Activated T-helper 1 cell treated with anti-CD3 and anti-CD28 coated beads, Interleukin-12 subunit alpha, Interleukin-12 subunit beta, Interleukin-2, Interleukin-4 antibody, amounts not matched to agents 30 ng/mL and 10 ng/mL and 1 ng/mL, durations not matched to agents 14 hours and 24 hours and 36 hours (primary cell): ENCODE measurements at regions not wholly inside any gene's neighbourhood (a gene's known extent, or its start where the extent isn't known, plus 50 kb on each side); places are given as distances from the start of the nearest gene placed in this dataset.

Experiments
- DNase-seq: peaks from one replicate; pipeline ENCODE4 v3.0.0; 2021; ENCODE audit warnings: low spot score
- H3K27ac Mint-ChIP-seq: one replicate; pipeline ENCODE4 v1.8.0; 2021; ENCODE audit warnings: mild to moderate bottlenecking, mixed read lengths
- H3K27me3 Mint-ChIP-seq: one replicate; pipeline ENCODE4 v1.8.0; 2022; ENCODE audit warnings: mild to moderate bottlenecking, moderate library complexity, mixed read lengths; ENCODE audit not compliant: insufficient read depth
- H3K36me3 Mint-ChIP-seq: one replicate; pipeline ENCODE4 v1.8.0; 2021; ENCODE audit warnings: low read depth, mixed read lengths
- H3K4me1 Mint-ChIP-seq: one replicate; pipeline ENCODE4 v1.8.0; 2021; ENCODE audit warnings: low read depth, mixed read lengths
- H3K4me3 Mint-ChIP-seq: one replicate; pipeline ENCODE4 v1.8.0; 2021; ENCODE audit warnings: mild to moderate bottlenecking, moderate library complexity, mixed read lengths
- H3K9me3 Mint-ChIP-seq: one replicate; pipeline ENCODE4 v1.8.0; 2021; ENCODE audit warnings: mixed read lengths
- intact Hi-C: fragments of 100-400 bp; cut with micrococcal nuclease; formaldehyde crosslinking; loops from one replicate; pipeline ENCODE4 v1.15.1; 2024

DNA sequence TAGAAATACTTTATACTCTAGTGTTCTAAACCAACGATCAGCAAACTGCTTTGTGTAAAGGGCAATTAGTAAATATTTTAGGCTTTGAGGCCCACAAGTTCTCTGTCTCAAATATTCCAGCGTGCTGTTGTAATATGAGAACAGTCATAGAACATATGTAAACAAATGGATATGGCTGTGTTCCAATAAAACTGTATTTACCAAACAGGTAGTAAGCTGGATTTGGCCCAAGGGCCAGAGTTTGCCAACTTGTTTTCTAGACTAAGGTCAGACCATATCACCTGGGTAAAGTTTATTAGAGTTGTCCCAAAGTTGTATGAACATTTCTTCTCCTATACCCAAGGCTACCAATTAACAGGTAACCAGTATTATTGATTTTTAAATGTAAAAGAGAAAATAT, 303.2 kb upstream of the MC4R start:
- Mint-ChIP-seq H3K36me3 (no peaks in the 10 kb centered on the region), H3K4me3 (no peak overlapping the region), H3K9me3 (no peaks in the 10 kb centered on the region), H3K27ac (no peak overlapping the region), H3K27me3 (no peaks in the 10 kb centered on the region), H3K4me1 (no peaks in the 10 kb centered on the region)
- DNase-seq, result no peak
- intact Hi-C loops, result no loop called here

DNA sequence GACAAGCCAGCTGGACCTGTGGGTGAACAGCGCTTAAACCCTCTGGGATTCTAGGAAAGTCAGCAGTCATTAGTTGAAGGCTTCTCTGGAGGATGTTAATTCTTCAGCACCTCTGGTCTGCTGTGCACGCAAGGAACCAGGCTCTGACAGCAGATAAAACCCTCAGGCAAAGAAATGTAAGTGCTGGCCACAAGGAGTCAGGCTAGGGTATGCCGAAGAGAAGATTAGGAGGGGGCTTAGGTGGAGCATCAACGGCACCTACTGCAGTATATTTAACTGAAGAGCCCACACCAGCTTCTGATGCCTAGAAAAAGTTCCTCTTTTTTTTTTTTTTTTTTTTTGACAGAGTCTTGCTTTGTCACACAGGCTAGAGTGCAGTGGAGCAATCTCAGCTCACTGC, 304.2 kb upstream of the MC4R start:
- no peak for DNase-seq
- no peaks in the 10 kb centered on the region for H3K27me3 Mint-ChIP-seq
- no peak overlapping the region for H3K27ac Mint-ChIP-seq
- H3K9me3 Mint-ChIP-seq, result no peaks in the 10 kb centered on the region
- no peak overlapping the region for H3K4me3 Mint-ChIP-seq
- no peaks in the 10 kb centered on the region for H3K36me3 Mint-ChIP-seq
- intact Hi-C loops, result no loop called here
- H3K4me1 Mint-ChIP-seq, result no peaks in the 10 kb centered on the region

DNA sequence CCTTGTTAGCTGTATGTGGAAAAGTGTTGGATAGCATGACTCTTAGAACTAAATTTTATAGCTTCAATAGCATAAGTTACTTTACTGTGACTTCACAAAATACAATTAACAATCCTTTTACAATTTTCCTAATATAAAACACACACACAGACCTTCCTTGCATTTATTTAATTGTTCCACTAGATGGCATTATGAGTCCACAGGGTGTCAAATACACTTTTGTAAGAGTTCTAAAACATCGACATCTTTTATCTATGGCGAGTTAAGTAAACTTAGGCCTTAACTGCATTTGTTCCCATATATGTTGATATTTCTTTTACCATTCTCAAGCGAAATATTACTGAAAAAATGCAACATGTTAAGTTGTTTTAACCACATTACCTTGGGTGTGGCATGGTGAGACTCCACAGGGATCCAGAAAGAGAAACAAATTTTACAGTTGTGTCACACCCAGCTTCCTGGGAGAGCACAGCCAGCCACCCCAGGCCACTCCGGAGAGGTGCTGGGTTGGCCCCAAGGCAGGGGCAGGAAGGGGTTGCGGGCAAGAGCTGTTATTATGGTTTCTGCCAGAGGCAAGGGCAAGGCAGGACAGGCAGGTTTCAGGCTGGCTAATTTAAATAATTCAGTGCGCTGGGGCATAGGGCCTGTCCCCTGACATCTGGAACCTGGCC, 312.4 kb upstream of the MC4R start:
- intact Hi-C loops, result loop anchor here (10.0 kb wide), 1 partner anchor 820 kb away; no protein-coding TSS in a partner anchor
- no peak for DNase-seq
- Mint-ChIP-seq H3K9me3 (no peaks in the 10 kb centered on the region), H3K4me3 (no peak overlapping the region), H3K27me3 (no peaks in the 10 kb centered on the region), H3K4me1 (no peaks in the 10 kb centered on the region), H3K27ac (no peak overlapping the region), H3K36me3 (no peaks in the 10 kb centered on the region)

DNA sequence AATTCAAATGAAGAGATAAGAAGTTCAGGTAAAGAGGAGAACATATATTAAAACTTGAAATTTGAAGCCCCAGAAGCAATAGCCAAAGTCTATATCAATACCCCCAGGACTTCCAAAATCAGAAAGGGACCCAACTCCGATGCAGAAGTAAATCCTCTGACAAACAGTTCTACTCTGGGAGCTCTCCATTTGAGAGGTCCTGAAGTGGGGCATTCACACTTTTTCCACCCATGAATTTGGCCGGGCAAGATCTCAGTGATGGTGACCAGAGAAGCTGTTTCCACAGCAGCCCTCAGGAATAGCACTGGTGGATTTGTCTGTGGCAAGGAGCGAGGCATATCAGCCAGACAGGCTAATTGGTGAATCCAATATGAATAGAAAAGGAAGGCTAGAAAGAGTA, 313.6 kb upstream of the MC4R start:
- no peaks in the 10 kb centered on the region for H3K27me3 Mint-ChIP-seq
- intact Hi-C loops, result loop anchor here (10.0 kb wide), 1 partner anchor 819 kb away; no protein-coding TSS in a partner anchor
- no peak for DNase-seq
- H3K4me1 Mint-ChIP-seq, result no peaks in the 10 kb centered on the region
- H3K9me3 Mint-ChIP-seq, result no peaks in the 10 kb centered on the region
- no peaks in the 10 kb centered on the region for H3K36me3 Mint-ChIP-seq
- H3K27ac Mint-ChIP-seq, result no peak overlapping the region
- H3K4me3 Mint-ChIP-seq, result no peak overlapping the region

DNA sequence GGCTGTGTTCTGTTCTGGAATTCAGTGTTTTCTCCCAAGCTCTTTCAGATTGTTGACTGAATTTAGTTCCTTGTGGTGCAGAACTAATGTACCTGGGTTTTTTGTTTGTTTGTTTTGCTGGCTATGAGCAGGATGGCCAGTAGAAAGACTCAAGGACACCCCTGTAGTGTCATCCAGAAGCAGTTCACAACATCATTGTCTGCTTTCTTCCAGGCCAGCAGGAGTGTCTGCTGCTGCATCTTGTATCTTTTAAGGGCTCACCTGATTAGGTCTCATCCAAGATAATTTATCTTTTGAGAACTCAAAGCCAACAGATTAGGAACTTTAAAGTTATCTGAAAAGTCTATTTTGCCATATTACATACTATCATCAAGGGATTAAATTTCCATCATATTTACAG, 318.5 kb upstream of the MC4R start:
- no peaks in the 10 kb centered on the region for H3K9me3 Mint-ChIP-seq
- intact Hi-C loops, result no loop called here
- H3K4me3 Mint-ChIP-seq, result no peak overlapping the region
- no peaks in the 10 kb centered on the region for H3K27me3 Mint-ChIP-seq
- no peak for DNase-seq
- no peaks in the 10 kb centered on the region for H3K36me3 Mint-ChIP-seq
- H3K4me1 Mint-ChIP-seq, result no peaks in the 10 kb centered on the region
- H3K27ac Mint-ChIP-seq, result no peak overlapping the region

DNA sequence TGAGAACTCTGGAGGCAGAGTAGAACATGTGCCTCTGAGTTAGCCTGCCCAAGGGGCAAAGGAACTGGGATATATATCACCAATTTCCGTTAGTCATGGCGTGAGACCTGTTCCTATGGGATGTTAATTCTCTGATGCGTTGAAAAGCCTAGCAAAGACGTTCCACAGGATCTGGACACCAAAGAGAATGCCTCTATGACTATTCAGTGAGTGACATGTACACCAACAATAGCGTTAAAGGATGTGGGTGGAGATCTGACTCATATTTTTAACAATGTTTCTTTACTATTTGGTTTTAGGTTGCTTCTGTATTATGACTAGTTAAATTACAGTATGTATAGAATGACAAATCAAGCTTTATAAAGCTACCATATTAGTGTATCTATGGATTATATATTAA, 320.9 kb upstream of the MC4R start:
- no peaks in the 10 kb centered on the region for H3K4me1 Mint-ChIP-seq

DNA sequence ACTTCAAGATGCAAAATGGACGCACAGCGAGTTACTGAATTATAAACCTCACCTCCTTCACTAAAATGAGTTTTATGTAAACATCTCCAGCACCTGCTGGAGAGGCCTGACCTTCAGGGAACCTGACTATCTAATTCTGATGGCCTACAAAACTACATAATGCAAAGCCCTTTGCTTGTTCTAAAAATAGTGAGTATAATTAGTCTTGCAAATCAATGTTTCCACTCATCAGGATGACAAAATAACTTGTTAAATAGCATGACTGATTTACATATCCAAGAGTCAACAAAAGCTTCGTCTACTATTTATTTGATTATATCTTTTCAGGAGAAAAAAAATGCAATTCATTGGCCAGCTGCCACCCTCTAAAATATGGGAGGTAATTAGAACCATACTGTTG, 326.3 kb upstream of the MC4R start:
- Mint-ChIP-seq H3K27me3 (no peaks in the 10 kb centered on the region), H3K9me3 (no peaks in the 10 kb centered on the region), H3K27ac (no peak overlapping the region), H3K36me3 (no peaks in the 10 kb centered on the region), H3K4me3 (no peak overlapping the region), H3K4me1 (no peaks in the 10 kb centered on the region)
- no peak for DNase-seq
- intact Hi-C loops, result no loop called here

More for the DNA sequence above, 320.9 kb upstream of the MC4R start:
- Mint-ChIP-seq H3K27ac (no peak overlapping the region), H3K27me3 (no peaks in the 10 kb centered on the region), H3K36me3 (no peaks in the 10 kb centered on the region), H3K9me3 (no peaks in the 10 kb centered on the region), H3K4me3 (no peak overlapping the region)
- intact Hi-C loops, result no loop called here
- DNase-seq, result no peak

DNA sequence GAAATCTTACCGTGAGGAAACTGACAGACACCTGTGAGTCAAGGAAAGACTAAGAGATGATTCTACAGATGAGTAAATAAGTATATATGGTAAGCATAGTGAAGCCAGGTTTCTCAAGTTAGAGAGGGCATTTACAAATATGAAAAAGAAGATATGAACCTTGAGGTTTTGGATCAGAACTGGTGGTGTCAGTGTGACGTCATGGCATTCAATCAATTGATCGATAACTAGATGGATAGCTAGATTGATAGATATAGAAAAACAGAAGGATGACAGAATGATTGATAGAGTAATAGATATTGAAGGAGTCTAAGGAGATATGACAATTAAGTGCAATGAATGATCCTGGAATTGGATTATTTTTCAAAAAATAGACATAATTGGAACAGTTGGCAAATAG, 350.2 kb upstream of the MC4R start:
- Mint-ChIP-seq H3K4me3 (no peak overlapping the region), H3K9me3 (no peaks in the 10 kb centered on the region), H3K27ac (no peak overlapping the region), H3K36me3 (no peaks in the 10 kb centered on the region), H3K27me3 (no peaks in the 10 kb centered on the region), H3K4me1 (no peaks in the 10 kb centered on the region)
- intact Hi-C loops, result no loop called here
- no peak for DNase-seq

DNA sequence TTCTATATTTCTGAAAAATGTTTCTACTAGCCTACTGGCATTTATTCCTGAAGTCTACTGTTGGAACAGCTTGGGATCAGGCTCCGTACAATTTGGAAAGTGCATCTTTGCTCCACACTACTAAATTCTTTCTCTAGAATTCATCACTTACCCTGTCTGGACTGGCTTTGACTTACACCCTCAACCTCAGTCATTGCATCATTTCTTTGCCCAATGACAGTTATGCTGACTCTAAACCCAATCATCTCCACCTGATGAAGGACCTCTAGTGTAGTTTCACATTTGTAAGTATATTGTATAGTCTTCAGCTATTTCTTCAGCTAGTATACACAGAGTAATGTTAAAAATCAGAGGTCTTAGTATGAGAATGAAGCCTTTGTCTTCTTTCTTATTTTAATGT, 359.6 kb upstream of the MC4R start:
- Mint-ChIP-seq H3K4me1 (no peaks in the 10 kb centered on the region), H3K27ac (no peak overlapping the region), H3K9me3 (no peaks in the 10 kb centered on the region), H3K27me3 (no peaks in the 10 kb centered on the region), H3K36me3 (no peaks in the 10 kb centered on the region), H3K4me3 (no peak overlapping the region)
- DNase-seq, result no peak
- intact Hi-C loops, result no loop called here

DNA sequence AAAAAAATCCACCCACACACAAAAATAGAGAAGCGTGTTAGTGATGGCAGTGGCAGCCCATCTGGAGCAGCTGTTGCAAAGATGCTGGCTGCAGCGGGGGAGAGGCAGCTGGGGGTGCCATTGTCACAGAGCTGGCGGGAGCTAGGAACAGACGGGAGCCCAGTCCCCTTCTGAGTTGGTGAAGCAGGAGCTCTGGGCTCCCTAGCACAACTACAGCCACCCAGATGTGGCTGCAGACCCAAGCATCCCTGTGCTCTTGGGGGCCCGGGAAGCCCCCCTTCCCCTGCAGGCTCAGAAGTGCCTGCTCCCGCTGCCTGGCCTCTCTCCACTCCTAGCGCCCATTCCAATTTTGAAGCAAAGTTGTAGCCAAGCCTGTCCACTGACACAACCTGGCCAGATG, 366.6 kb upstream of the MC4R start:
- no peak for DNase-seq
- intact Hi-C loops, result no loop called here
- no peaks in the 10 kb centered on the region for H3K36me3 Mint-ChIP-seq
- no peaks in the 10 kb centered on the region for H3K27me3 Mint-ChIP-seq
- H3K4me1 Mint-ChIP-seq, result no peaks in the 10 kb centered on the region
- no peaks in the 10 kb centered on the region for H3K9me3 Mint-ChIP-seq
- H3K27ac Mint-ChIP-seq, result no peak overlapping the region
- no peak overlapping the region for H3K4me3 Mint-ChIP-seq

DNA sequence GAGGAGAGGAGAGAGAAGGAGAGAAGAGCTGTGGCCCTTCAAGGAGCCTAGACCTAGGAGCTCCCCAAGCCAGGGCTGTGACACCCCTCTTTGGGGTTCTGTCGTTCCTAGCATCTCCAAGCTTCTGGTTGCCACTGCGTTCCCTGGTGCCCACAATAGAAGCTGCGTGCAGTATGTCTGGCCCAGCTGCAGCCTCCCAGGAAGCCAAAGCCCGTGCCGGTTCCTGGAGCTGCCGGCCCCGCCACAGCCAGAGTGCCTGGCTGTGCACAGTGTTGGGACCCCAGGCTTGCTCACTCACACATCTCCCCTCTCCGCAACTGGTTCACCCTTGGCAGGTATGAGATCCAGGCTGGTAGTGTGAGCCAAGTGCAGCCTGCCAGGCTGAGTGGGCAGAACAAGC, 367.7 kb upstream of the MC4R start:
- H3K4me1 Mint-ChIP-seq, result no peaks in the 10 kb centered on the region
- H3K27me3 Mint-ChIP-seq, result no peaks in the 10 kb centered on the region
- no peaks in the 10 kb centered on the region for H3K9me3 Mint-ChIP-seq
- no peak overlapping the region for H3K27ac Mint-ChIP-seq
- H3K4me3 Mint-ChIP-seq, result no peak overlapping the region
- no peak for DNase-seq
- intact Hi-C loops, result no loop called here
- H3K36me3 Mint-ChIP-seq, result no peaks in the 10 kb centered on the region

DNA sequence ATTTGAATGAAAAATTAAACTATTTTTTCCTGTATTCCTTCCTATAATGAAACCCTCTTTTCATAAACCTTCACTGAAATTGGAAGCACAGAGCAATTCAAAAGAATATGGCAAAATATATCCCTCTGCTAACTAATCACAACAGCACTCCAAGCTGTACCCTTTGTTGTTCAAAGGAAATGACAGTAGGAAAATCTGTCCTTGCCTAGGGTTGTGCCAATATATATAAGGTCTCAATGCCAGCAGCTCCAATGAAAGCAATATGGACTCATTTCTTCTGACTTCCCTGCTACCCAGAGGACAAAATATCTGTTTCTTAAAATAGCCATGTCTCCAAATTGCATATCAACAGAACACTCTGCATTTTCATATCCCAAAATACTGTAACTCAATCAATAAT, 373.9 kb upstream of the MC4R start:
- Mint-ChIP-seq H3K27me3 (no peaks in the 10 kb centered on the region), H3K36me3 (no peaks in the 10 kb centered on the region), H3K9me3 (no peaks in the 10 kb centered on the region), H3K4me1 (no peaks in the 10 kb centered on the region), H3K4me3 (no peak overlapping the region), H3K27ac (no peak overlapping the region)
- intact Hi-C loops, result no loop called here
- no peak for DNase-seq

DNA sequence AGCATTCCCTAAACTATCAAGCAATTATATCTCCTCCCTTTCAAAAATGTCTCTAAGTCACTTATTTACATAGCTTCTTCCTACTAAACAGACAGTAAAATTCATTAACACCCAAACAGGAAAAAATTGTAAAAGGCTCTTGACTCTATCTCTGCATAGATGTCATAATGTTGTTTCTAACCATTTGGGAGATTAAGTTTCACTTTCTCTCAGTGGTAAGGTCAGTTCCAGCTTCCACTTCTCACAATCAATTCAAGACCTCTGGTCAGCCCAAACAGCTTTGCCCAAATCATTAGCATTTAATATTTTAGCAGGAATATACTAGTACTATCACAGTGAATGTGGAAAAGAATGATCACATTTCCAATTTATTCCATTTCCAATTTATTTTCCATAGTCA, 374.3 kb upstream of the MC4R start:
- H3K4me1 Mint-ChIP-seq, result no peaks in the 10 kb centered on the region
- no peak overlapping the region for H3K4me3 Mint-ChIP-seq
- H3K27ac Mint-ChIP-seq, result no peak overlapping the region
- no peaks in the 10 kb centered on the region for H3K36me3 Mint-ChIP-seq
- H3K9me3 Mint-ChIP-seq, result no peaks in the 10 kb centered on the region
- no peak for DNase-seq
- intact Hi-C loops, result no loop called here
- H3K27me3 Mint-ChIP-seq, result no peaks in the 10 kb centered on the region

DNA sequence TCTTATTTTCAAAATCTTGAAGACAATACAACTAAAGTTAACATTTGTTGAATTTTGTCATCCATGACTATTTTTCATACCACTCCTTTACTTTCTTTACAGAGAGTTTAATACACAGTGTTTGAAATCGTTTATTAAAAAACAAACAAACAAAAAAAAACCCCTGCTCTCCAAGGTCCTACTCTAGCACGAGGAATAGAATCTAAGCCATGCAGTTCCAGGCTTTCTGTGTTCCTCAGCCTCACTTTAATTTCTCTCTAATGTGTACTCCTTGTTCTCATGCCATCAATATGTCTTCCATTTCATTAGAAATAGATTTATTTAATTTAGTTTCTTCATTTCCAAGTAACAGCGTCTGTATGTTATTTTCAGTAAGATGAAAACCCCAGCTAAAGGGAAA, 381.2 kb upstream of the MC4R start:
- Mint-ChIP-seq H3K27me3 (no peaks in the 10 kb centered on the region), H3K27ac (no peak overlapping the region), H3K4me1 (no peaks in the 10 kb centered on the region), H3K4me3 (no peak overlapping the region), H3K36me3 (no peaks in the 10 kb centered on the region), H3K9me3 (no peaks in the 10 kb centered on the region)
- DNase-seq, result no peak
- intact Hi-C loops, result no loop called here
